GM23338 (cell line): ENCODE measurements at regions not wholly inside any gene's neighbourhood (a gene's known extent, or its start where the extent isn't known, plus 50 kb on each side); places are given as distances from the start of the nearest gene placed in this dataset.

Experiments used
- ATAC-seq: fragments of 200-7000 bp; cut with Tn5 transposase; 3 replicates; pipeline ENCODE4 v1.9.1; 2020
- DNase-seq: peaks from one replicate; pipeline ENCODE4 v3.0.0-alpha.2; 2015; ENCODE audit warnings: low spot score
- H2AFZ ChIP-seq: fragments of 200-600 bp; sonication (generic); 2 replicates; pipeline ENCODE4 v1.8.0; 2016; ENCODE audit warnings: antibody characterized with exemption, mild to moderate bottlenecking, moderate library complexity
- H3F3A ChIP-seq: fragments of 200-600 bp; sonication (generic); replicated peaks from 2 replicates; pipeline ENCODE4 v1.8.0; 2017; ENCODE audit warnings: antibody characterized with exemption, mixed run types, low read depth
- H3K27ac ChIP-seq: fragments of 200-600 bp; sonication (generic); 2 replicates; pipeline ENCODE4 v1.6.1; 2016; ENCODE audit warnings: low read depth
- H3K27me3 ChIP-seq: fragments of 200-600 bp; sonication (generic); 2 replicates; pipeline ENCODE4 v1.8.0; 2016; ENCODE audit warnings: mild to moderate bottlenecking, mixed run types, moderate library complexity; ENCODE audit not compliant: insufficient read depth
- H3K36me3 ChIP-seq: fragments of 200-600 bp; sonication (generic); 2 replicates; pipeline ENCODE4 v1.8.0; 2016; ENCODE audit warnings: mild to moderate bottlenecking; ENCODE audit not compliant: insufficient read depth
- H3K4me1 ChIP-seq: fragments of 200-600 bp; sonication (generic); 2 replicates; pipeline ENCODE4 v1.8.0; 2016; ENCODE audit warnings: mild to moderate bottlenecking, moderate library complexity; ENCODE audit not compliant: insufficient read depth
- H3K4me2 ChIP-seq: fragments of 200-600 bp; sonication (generic); 2 replicates; pipeline ENCODE4 v1.7.1; 2017; ENCODE audit warnings: mixed run types
- H3K4me3 ChIP-seq: fragments of 200-600 bp; sonication (generic); 2 replicates; pipeline ENCODE4 v1.6.1; 2016; ENCODE audit warnings: mixed run types
- H3K79me2 ChIP-seq: fragments of 200-600 bp; sonication (generic); replicated peaks from 2 replicates; pipeline ENCODE4 v1.8.0; 2017; ENCODE audit warnings: mild to moderate bottlenecking; ENCODE audit not compliant: insufficient read depth
- H3K9me2 ChIP-seq: fragments of 200-600 bp; sonication (generic); 2 replicates; pipeline ENCODE4 v1.8.0; 2017; ENCODE audit not compliant: insufficient read depth
- H4K20me1 ChIP-seq: fragments of 200-600 bp; sonication (generic); replicated peaks from 2 replicates; pipeline ENCODE4 v1.8.0; 2017; ENCODE audit warnings: mild to moderate bottlenecking; ENCODE audit not compliant: insufficient read depth
- H3K27ac Mint-ChIP-seq: 2 replicates; pipeline ENCODE4 v1.8.0; 2020; ENCODE audit warnings: inconsistent platforms, mild to moderate bottlenecking, moderate library complexity, mixed read lengths
- H3K27me3 Mint-ChIP-seq: 3 replicates; pipeline ENCODE4 v1.8.0; 2022; ENCODE audit warnings: low read depth, mild to moderate bottlenecking, moderate library complexity, mixed read lengths, inconsistent platforms; ENCODE audit not compliant: insufficient read depth, poor library complexity
- H3K36me3 Mint-ChIP-seq: 3 replicates; pipeline ENCODE4 v1.8.0; 2021; ENCODE audit warnings: low read depth, mild to moderate bottlenecking, inconsistent platforms, moderate library complexity, mixed read lengths
- H3K4me1 Mint-ChIP-seq: 3 replicates; pipeline ENCODE4 v1.8.0; 2020; ENCODE audit warnings: mild to moderate bottlenecking, inconsistent platforms, mixed read lengths
- H3K4me3 Mint-ChIP-seq: 3 replicates; pipeline ENCODE4 v1.8.0; 2021; ENCODE audit warnings: moderate library complexity, mild to moderate bottlenecking, inconsistent platforms, mixed read lengths
- H3K9me3 Mint-ChIP-seq: 3 replicates; pipeline ENCODE4 v1.8.0; 2020; ENCODE audit warnings: moderate library complexity, mild to moderate bottlenecking, inconsistent platforms, mixed read lengths
- CREB1 ChIP-seq: fragments of 250-450 bp; sonication (Bioruptor Pico); IDR thresholded peaks from 2 replicates; pipeline ENCODE4 v1.5.0; 2020; ENCODE audit warnings: low read depth, mild to moderate bottlenecking, moderate library complexity
- ETS1 ChIP-seq: IDR thresholded peaks from 2 replicates; pipeline ENCODE4 v1.6.1; 2016; ENCODE audit warnings: antibody characterized with exemption
- EZH2phosphoT487 ChIP-seq: fragments of 200-600 bp; sonication (generic); IDR thresholded peaks from one replicate; pipeline ENCODE4 v1.8.1; 2018; ENCODE audit warnings: antibody characterized with exemption; ENCODE audit not compliant: unreplicated experiment
- JUNB ChIP-seq: IDR thresholded peaks from one replicate; pipeline ENCODE4 v1.6.1; 2016; ENCODE audit warnings: antibody characterized with exemption; ENCODE audit not compliant: unreplicated experiment
- REST ChIP-seq: IDR thresholded peaks from one replicate; pipeline ENCODE4 v1.6.1; 2018; ENCODE audit warnings: antibody characterized with exemption; ENCODE audit not compliant: unreplicated experiment
- ZNF114 ChIP-seq: fragments of 250-450 bp; sonication (Bioruptor Pico); IDR thresholded peaks from 2 replicates; pipeline ENCODE4 v1.5.0; 2020; ENCODE audit warnings: mild to moderate bottlenecking, moderate library complexity
- ZNF331 ChIP-seq: fragments of 250-450 bp; sonication (Bioruptor Pico); IDR thresholded peaks from 2 replicates; pipeline ENCODE4 v1.5.0; 2020; ENCODE audit warnings: low read depth, mild to moderate bottlenecking, moderate library complexity

GRCh38 chr12:46569826-46570439, 197.4 kb upstream of the SLC38A2 start:
- Mint-ChIP-seq H3K4me3 (no peak overlapping the region), H3K27ac (no peak overlapping the region), H3K4me1 (0 out of 3 replicates have a peak, but pooled peaks cover 2% of the 10 kb centered on the region), H3K9me3 (peaks cover 35% of the 10 kb centered on the region), H3K27me3 (peaks cover 1% of the 10 kb centered on the region), H3K36me3 (peaks cover 40% of the 10 kb centered on the region)
- peaks cover under 1% of the 10 kb centered on the region; the same call in 1 of the 2 replicates for H3K4me1 ChIP-seq
- no peaks in the 10 kb centered on the region for H3F3A ChIP-seq
- no peak overlapping the region for H3K4me2 ChIP-seq
- H3K79me2 ChIP-seq = no peaks in the 10 kb centered on the region
- no peaks in the 10 kb centered on the region for H3K27me3 ChIP-seq
- H4K20me1 ChIP-seq = no peaks in the 10 kb centered on the region
- peaks cover 3% of the 10 kb centered on the region; the same call in 1 of the 2 replicates for H3K9me2 ChIP-seq
- ATAC-seq (no peak), DNase-seq (no peak)
- no peak overlapping the region for H2AFZ ChIP-seq
- H3K4me3 ChIP-seq = no peak overlapping the region
- TF ChIP-seq CREB1 (CRISPR knock-in tag) = no peak
- TF ChIP-seq ZNF114 (CRISPR knock-in tag) = no peak
- no peak for TF ChIP-seq ETS1
- no peak for TF ChIP-seq EZH2phosphoT487
- TF ChIP-seq ZNF331 (CRISPR knock-in tag) = no peak
- TF ChIP-seq REST = no peak
- no peak for TF ChIP-seq JUNB
- no peak overlapping the region for H3K27ac ChIP-seq
- H3K36me3 ChIP-seq = peaks cover 7% of the 10 kb centered on the region

GRCh38 chr12:46567667-46568066, 195.1 kb upstream of the SLC38A2 start:
- TF ChIP-seq ETS1 (no peak), ZNF114 (CRISPR knock-in tag) (no peak), JUNB (no peak), CREB1 (CRISPR knock-in tag) (no peak)
- H3K27me3 Mint-ChIP-seq = peaks cover 1% of the 10 kb centered on the region
- H3F3A ChIP-seq = no peaks in the 10 kb centered on the region
- no peak for ATAC-seq
- no peak overlapping the region for H3K27ac ChIP-seq
- peaks cover 7% of the 10 kb centered on the region for H3K36me3 ChIP-seq
- H3K9me3 Mint-ChIP-seq = peaks cover 40% of the 10 kb centered on the region
- no peak overlapping the region for H3K4me3 Mint-ChIP-seq
- H3K36me3 Mint-ChIP-seq = peaks cover 47% of the 10 kb centered on the region
- DNase-seq = no peak
- no peak overlapping the region for H3K27ac Mint-ChIP-seq
- peaks cover 5% of the 10 kb centered on the region; the same call in 1 of the 2 replicates for H3K4me1 ChIP-seq
- H3K9me2 ChIP-seq = peaks cover 3% of the 10 kb centered on the region; the same call in 1 of the 2 replicates
- no peaks in the 10 kb centered on the region for H3K27me3 ChIP-seq
- H2AFZ ChIP-seq = no peak overlapping the region
- H4K20me1 ChIP-seq = no peaks in the 10 kb centered on the region
- H3K79me2 ChIP-seq = no peaks in the 10 kb centered on the region
- no peak overlapping the region for H3K4me3 ChIP-seq
- H3K4me1 Mint-ChIP-seq = peaks cover 6% of the 10 kb centered on the region
- no peak overlapping the region for H3K4me2 ChIP-seq
